Left ventricle myocardium inferior (tissue), 1 donor: ENCODE measurements at regions not wholly inside any gene's neighbourhood (a gene's known extent, or its start where the extent isn't known, plus 50 kb on each side); places are given as distances from the start of the nearest gene placed in this dataset.

Experiments
- DNase-seq: peaks from one replicate; pipeline ENCODE4 v3.0.0-alpha.2; 2020
- H3K27ac ChIP-seq: fragments of 200-600 bp; replicated peaks from 2 replicates; pipeline ENCODE4 v1.8.0; 2021
- H3K27me3 ChIP-seq: fragments of 200-600 bp; 2 replicates; pipeline ENCODE4 v1.8.0; 2021; ENCODE audit warnings: low read depth
- H3K36me3 ChIP-seq: fragments of 200-600 bp; 2 replicates; pipeline ENCODE4 v1.8.0; 2021
- H3K4me1 ChIP-seq: fragments of 200-600 bp; 2 replicates; pipeline ENCODE4 v1.8.0; 2021
- H3K4me3 ChIP-seq: fragments of 200-600 bp; 2 replicates; pipeline ENCODE4 v1.8.0; 2021; ENCODE audit warnings: mild to moderate bottlenecking, moderate library complexity
- H3K9me3 ChIP-seq: fragments of 200-600 bp; replicated peaks from 2 replicates; pipeline ENCODE4 v1.8.0; 2021
- CTCF ChIP-seq: fragments of 200-600 bp; IDR thresholded peaks from 2 replicates; pipeline ENCODE4 v1.8.0; 2021; ENCODE audit warnings: antibody characterized with exemption, mild to moderate bottlenecking, borderline replicate concordance
- intact Hi-C: fragments of 100-400 bp; cut with micrococcal nuclease; formaldehyde crosslinking; loops from one replicate; pipeline ENCODE4 v1.11.0; 2022
- donor health status: DM: no; HTN: yes; CAD: no; lungs with severe emphysema.

- Histone ChIP-seq H3K36me3 (no peaks in the 10 kb centered on the region), H3K27ac (no peak overlapping the region), H3K27me3 (no peaks in the 10 kb centered on the region), H3K4me3 (no peak overlapping the region), H3K9me3 (no peaks in the 10 kb centered on the region), H3K4me1 (peaks cover 3% of the 10 kb centered on the region)
- intact Hi-C loops: no loop called here
- DNase-seq: no peak
- TF ChIP-seq CTCF: no peak
Observed at GRCh38 chr4:147351083-147351787, 129.7 kb upstream of the EDNRA start.

GRCh38 chr4:147354237-147354636, 126.7 kb upstream of the EDNRA start:
- no peak for DNase-seq
- Histone ChIP-seq H3K27me3 (no peaks in the 10 kb centered on the region), H3K36me3 (no peaks in the 10 kb centered on the region), H3K4me3 (no peak overlapping the region), H3K9me3 (no peaks in the 10 kb centered on the region), H3K4me1 (peaks cover 3% of the 10 kb centered on the region), H3K27ac (no peak overlapping the region)
- TF ChIP-seq CTCF: no peak
- intact Hi-C loops: no loop called here

GRCh38 chr4:147355032-147355656, 125.8 kb upstream of the EDNRA start:
- Histone ChIP-seq H3K4me1 (peaks cover 3% of the 10 kb centered on the region), H3K9me3 (no peaks in the 10 kb centered on the region), H3K27me3 (no peaks in the 10 kb centered on the region), H3K27ac (no peak overlapping the region), H3K36me3 (no peaks in the 10 kb centered on the region), H3K4me3 (no peak overlapping the region)
- intact Hi-C loops: no loop called here
- TF ChIP-seq CTCF: no peak
- DNase-seq: no peak

GRCh38 chr4:147355847-147356246, 125.0 kb upstream of the EDNRA start:
- H3K27ac ChIP-seq: no peak overlapping the region
- no peak for TF ChIP-seq CTCF
- H3K36me3 ChIP-seq: no peaks in the 10 kb centered on the region
- H3K27me3 ChIP-seq: no peaks in the 10 kb centered on the region
- peaks cover 3% of the 10 kb centered on the region for H3K4me1 ChIP-seq
- H3K9me3 ChIP-seq: no peaks in the 10 kb centered on the region
- H3K4me3 ChIP-seq: no peak overlapping the region
- DNase-seq: no peak
- intact Hi-C loops: no loop called here

GRCh38 chr4:147360301-147360700, 120.6 kb upstream of the EDNRA start:
- Histone ChIP-seq H3K9me3 (no peaks in the 10 kb centered on the region), H3K27me3 (no peaks in the 10 kb centered on the region), H3K4me3 (no peak overlapping the region), H3K27ac (peak overlapping the region; percentile 78), H3K36me3 (no peaks in the 10 kb centered on the region), H3K4me1 (peaks cover 26% of the 10 kb centered on the region)
- no peak for DNase-seq
- intact Hi-C loops: no loop called here
- no peak for TF ChIP-seq CTCF
